IMR-90 (cell line): ENCODE measurements at regions not wholly inside any gene's neighbourhood (a gene's known extent, or its start where the extent isn't known, plus 50 kb on each side); places are given as distances from the start of the nearest gene placed in this dataset.

Source experiments
- ATAC-seq: fragments of 200-7000 bp; cut with Tn5 transposase; 2 replicates; pipeline ENCODE4 v1.9.1; 2020; ENCODE audit warnings: low read depth, mild to moderate bottlenecking, moderate library complexity
- BruUV-seq: library from RNA; stranded (reverse); fragments of 400-500 nt; replicated peaks from 2 replicates; lab custom pipeline; 2021; lab: Mats Ljungman, UMichigan
- CTCF ChIA-PET: fragments of 300-600 bp; formaldehyde crosslinking; extraction: SDS; loops from one replicate; lab custom pipeline; 2021; ENCODE audit warnings: antibody characterized with exemption; lab: Yijun Ruan, JAX
- POLR2A ChIA-PET: fragments of 300-600 bp; sonication (Branson Sonifier 250); formaldehyde crosslinking; loops from one replicate; lab custom pipeline; 2022; ENCODE audit warnings: antibody characterized with exemption; ENCODE audit not compliant: unreplicated experiment; lab: Charles Lee
- DNase-seq: peaks from one replicate; pipeline ENCODE4 v3.0.0; 2013
- H2AFZ ChIP-seq: replicated peaks from 2 replicates; pipeline ENCODE3; 2013; ENCODE audit warnings: low read length, mild to moderate bottlenecking; ENCODE audit not compliant: poor library complexity
- H2AK5ac ChIP-seq: 2 replicates; pipeline ENCODE4 v1.6.1; 2013; ENCODE audit warnings: low read depth, low read length, inconsistent platforms
- H2AK9ac ChIP-seq: replicated peaks from 2 replicates; pipeline ENCODE3; 2013; ENCODE audit warnings: mild to moderate bottlenecking, low read depth, low read length, moderate library complexity; ENCODE audit not compliant: poor library complexity
- H2BK120ac ChIP-seq: 2 replicates; pipeline ENCODE4 v1.6.1; 2013; ENCODE audit warnings: low read depth, low read length, inconsistent platforms
- H2BK15ac ChIP-seq: 3 replicates; pipeline ENCODE4 v1.6.1; 2013; ENCODE audit warnings: low read depth, low read length, inconsistent platforms
- H2BK20ac ChIP-seq: 2 replicates; pipeline ENCODE4 v1.6.1; 2013; ENCODE audit warnings: low read depth, mild to moderate bottlenecking, inconsistent platforms, low read length, moderate library complexity
- H2BK5ac ChIP-seq: 2 replicates; pipeline ENCODE4 v1.6.1; 2013; ENCODE audit warnings: mild to moderate bottlenecking, low read depth, low read length, inconsistent platforms; ENCODE audit not compliant: poor library complexity, severe bottlenecking
- H3K14ac ChIP-seq: replicated peaks from 2 replicates; pipeline ENCODE4 v1.6.1; 2013; ENCODE audit warnings: low read depth, low read length, inconsistent platforms
- H3K18ac ChIP-seq: 2 replicates; pipeline ENCODE4 v1.6.1; 2013; ENCODE audit warnings: low read depth, low read length, control low read depth
- H3K23ac ChIP-seq: 2 replicates; pipeline ENCODE4 v1.6.1; 2013; ENCODE audit warnings: low read depth, low read length, inconsistent platforms
- H3K27ac ChIP-seq: 2 replicates; pipeline ENCODE4 v1.5.1; 2013; ENCODE audit warnings: mild to moderate bottlenecking, control low read depth, low read length; ENCODE audit not compliant: insufficient read depth
- H3K27me3 ChIP-seq: 2 replicates; pipeline ENCODE4 v1.6.1; 2013; ENCODE audit warnings: low read length; ENCODE audit not compliant: control insufficient read depth, insufficient read depth
- H3K36me3 ChIP-seq: 2 replicates; pipeline ENCODE4 v1.6.1; 2013; ENCODE audit warnings: low read length, mixed read lengths; ENCODE audit not compliant: control insufficient read depth, insufficient read depth
- H3K4ac ChIP-seq: 2 replicates; pipeline ENCODE4 v1.6.1; 2013; ENCODE audit warnings: low read depth, low read length, inconsistent platforms
- H3K4me1 ChIP-seq: 2 replicates; pipeline ENCODE4 v1.6.1; 2013; ENCODE audit warnings: low read length, mixed read lengths; ENCODE audit not compliant: control insufficient read depth, insufficient read depth
- H3K4me2 ChIP-seq: 2 replicates; pipeline ENCODE4 v1.6.1; 2013; ENCODE audit warnings: low read depth, mild to moderate bottlenecking, control low read depth, low read length, moderate library complexity
- H3K4me3 ChIP-seq: 2 replicates; pipeline ENCODE4 v1.5.1; 2013; ENCODE audit warnings: low read depth, mild to moderate bottlenecking, control low read depth, low read length, moderate library complexity; ENCODE audit not compliant: insufficient read depth
- H3K56ac ChIP-seq: 2 replicates; pipeline ENCODE4 v1.6.1; 2013; ENCODE audit warnings: low read length, inconsistent platforms; ENCODE audit not compliant: insufficient read depth; ENCODE audit errors: extremely low read depth
- H3K79me1 ChIP-seq, 2 experiments: 2 replicates each; pipeline ENCODE4 v1.6.1; 2013; ENCODE audit warnings: low read length in 2 of 2, inconsistent platforms in 1 of 2, low read depth in 1 of 2
- H3K9ac ChIP-seq: 2 replicates; pipeline ENCODE4 v1.6.1; 2013; ENCODE audit warnings: low read depth, low read length, control low read depth
- H3K9me1 ChIP-seq: 2 replicates; pipeline ENCODE4 v1.6.1; 2013; ENCODE audit warnings: low read length, inconsistent platforms; ENCODE audit not compliant: insufficient read depth
- H3K9me3 ChIP-seq: 2 replicates; pipeline ENCODE4 v1.6.1; 2013; ENCODE audit warnings: low read length; ENCODE audit not compliant: control insufficient read depth, insufficient read depth
- H4K20me1 ChIP-seq: 2 replicates; pipeline ENCODE4 v1.6.1; 2013; ENCODE audit warnings: low read length, inconsistent platforms; ENCODE audit not compliant: insufficient read depth
- H4K5ac ChIP-seq: 2 replicates; pipeline ENCODE4 v1.6.1; 2013; ENCODE audit warnings: mild to moderate bottlenecking, low read depth, low read length, control low read depth
- H4K8ac ChIP-seq, 2 experiments: 2 replicates each; pipeline ENCODE4 v1.6.1; 2013; ENCODE audit warnings: low read depth in 2 of 2, low read length in 2 of 2, control low read depth in 1 of 2, inconsistent platforms in 1 of 2
- H4K91ac ChIP-seq: 2 replicates; pipeline ENCODE4 v1.6.1; 2013; ENCODE audit warnings: low read depth, low read length, inconsistent platforms; ENCODE audit not compliant: insufficient read depth
- CEBPB ChIP-seq: IDR thresholded peaks from 2 replicates; pipeline ENCODE4 v1.6.1; 2012; ENCODE audit warnings: low read depth, low read length, improper control_type of control experiment
- CHD1 ChIP-seq: IDR thresholded peaks from 2 replicates; pipeline ENCODE4 v1.6.1; 2012; ENCODE audit warnings: low read depth, low read length, improper control_type of control experiment
- NFE2L2 ChIP-seq: fragments of 150-350 bp; IDR thresholded peaks from 2 replicates; pipeline ENCODE4 v1.6.1; 2016; ENCODE audit warnings: low read depth, mild to moderate bottlenecking, low read length
- RCOR1 ChIP-seq: IDR thresholded peaks from 2 replicates; pipeline ENCODE4 v1.6.1; 2012; ENCODE audit warnings: mild to moderate bottlenecking, low read length, improper control_type of control experiment; ENCODE audit not compliant: insufficient replicate concordance
- RFX5 ChIP-seq: IDR thresholded peaks from 2 replicates; pipeline ENCODE4 v1.8.0; 2012; ENCODE audit warnings: low read depth, mild to moderate bottlenecking, low read length, moderate library complexity
- WGBS, 2 experiments: methylation state at CpG; one replicate each; pipeline versions ENCODE4 v1.1.5 to v1.1.7; 2013; ENCODE audit warnings: missing lambda C conversion rate in 2 of 2; ENCODE audit not compliant: insufficient read length in 1 of 2; ENCODE audit errors: extremely low coverage in 2 of 2; 5-methylcytosine and 5-hydroxymethylcytosine counted together
- dilution Hi-C: fragments of 300-500 bp; cut with HindIII; formaldehyde crosslinking; loops from one replicate; pipeline ENCODE4 v1.14.3; 2018; ENCODE audit warnings: low sequenced_read_pairs; ENCODE audit not compliant: unreplicated experiment
- in situ Hi-C: fragments of 300-500 bp; cut with MboI; formaldehyde crosslinking; loops from 3 replicates; pipeline ENCODE4 v1.14.3; 2019; ENCODE audit warnings: low sequenced_read_pairs, inconsistent platforms, mixed read lengths
- intact Hi-C: fragments of 100-400 bp; cut with micrococcal nuclease; formaldehyde crosslinking; loops from 2 replicates; pipeline ENCODE4 v1.10.0; 2022

DNA sequence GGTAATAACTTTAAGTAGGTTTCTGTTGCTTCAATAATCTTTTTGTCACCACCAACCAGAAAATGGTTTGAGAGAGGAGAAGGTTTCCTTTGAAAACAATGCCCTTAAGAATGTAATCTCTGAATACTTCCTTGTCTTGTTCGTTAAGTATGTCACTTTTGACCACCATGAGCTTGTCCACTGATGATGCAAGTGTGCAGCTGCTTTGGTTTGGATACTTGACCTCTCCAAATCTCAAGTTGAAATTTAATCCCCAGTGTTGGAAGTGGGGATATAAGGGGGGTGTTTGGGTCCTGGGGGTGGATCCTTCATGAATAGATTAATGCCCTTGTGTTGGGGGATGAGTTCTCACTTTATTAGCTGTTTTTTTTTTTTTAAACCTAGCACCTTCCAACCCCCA, 985.4 kb downstream of the EPHA7 start:
- BruUV-seq, result no TSS peak
- POLR2A ChIA-PET, result no interaction called here
- H2BK20ac ChIP-seq, result no peak overlapping the region
- H3K36me3 ChIP-seq, result no peaks in the 10 kb centered on the region
- no peaks in the 10 kb centered on the region for H3K27me3 ChIP-seq
- H3K27ac ChIP-seq, result no peak overlapping the region
- no peak overlapping the region for H3K4me3 ChIP-seq
- no peak for TF ChIP-seq RCOR1
- TF ChIP-seq CEBPB, result no peak
- no peak for TF ChIP-seq NFE2L2
- no peak for TF ChIP-seq CHD1
- TF ChIP-seq RFX5, result no peak
- no peak overlapping the region for H3K14ac ChIP-seq
- H2BK120ac ChIP-seq, result no peak overlapping the region
- in situ Hi-C loops, result no loop called here
- no peak overlapping the region for H3K9ac ChIP-seq
- dilution Hi-C loops, result no loop called here
- no peak overlapping the region for H3K23ac ChIP-seq
- H2AFZ ChIP-seq, result no peak overlapping the region
- no peaks in the 10 kb centered on the region for H4K20me1 ChIP-seq
- no peaks in the 10 kb centered on the region for H3K79me1 ChIP-seq
- no peak overlapping the region for H3K56ac ChIP-seq
- no peak for ATAC-seq
- H3K4me2 ChIP-seq, result no peak overlapping the region
- no peak overlapping the region for H2AK5ac ChIP-seq
- no peak for DNase-seq
- CTCF ChIA-PET, result no interaction called here
- no peaks in the 10 kb centered on the region for H3K9me3 ChIP-seq
- no peak overlapping the region for H3K18ac ChIP-seq
- no CpG with 5 or more reads among the region's 1 CpG for WGBS, 2 experiments
- H2AK9ac ChIP-seq, result no peak overlapping the region
- H3K4ac ChIP-seq, result no peak overlapping the region
- no peak overlapping the region for H2BK15ac ChIP-seq
- intact Hi-C loops, result no loop called here
- H4K8ac ChIP-seq, result no peak overlapping the region
- no peaks in the 10 kb centered on the region for H3K9me1 ChIP-seq
- H2BK5ac ChIP-seq, result no peak overlapping the region
- H3K4me1 ChIP-seq, result no peaks in the 10 kb centered on the region
- H4K91ac ChIP-seq, result no peak overlapping the region
- H4K5ac ChIP-seq, result no peak overlapping the region
